ENCODE measurements at regions not wholly inside any gene's neighbourhood (a gene's known extent, or its start where the extent isn't known, plus 50 kb on each side); places are given as distances from the start of the nearest gene placed in this dataset.
"Not testable (repeated sequence)": the region's sequence is repeated elsewhere in the genome, so short reads cannot be mapped to it uniquely, and the experiment has no call there.

DNA sequence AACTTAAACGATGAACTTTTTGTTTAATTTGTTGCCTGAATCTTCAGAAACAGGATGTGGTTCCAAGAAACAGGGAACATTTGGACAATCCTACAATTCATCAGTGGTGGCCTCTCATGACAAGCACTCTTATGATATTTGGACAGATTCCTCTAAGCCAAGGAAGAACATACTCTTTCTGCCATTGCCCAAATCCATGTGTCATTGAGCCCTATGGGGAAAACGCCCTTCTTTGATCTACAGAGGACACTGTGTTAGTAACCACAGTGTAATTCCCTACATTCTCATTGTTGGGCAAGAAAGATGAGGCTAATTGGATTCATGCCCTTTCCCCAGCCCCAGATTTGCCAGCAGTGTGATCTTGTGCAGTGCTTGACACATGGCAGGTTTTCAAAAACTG, 167.7 kb upstream of the PTCH1 start:
- Histone ChIP-seq H2BK15ac (ENCODE audit: low read depth, low read length) (no peak overlapping the region), H3K4me2 (ENCODE audit: insufficient read depth, insufficient read length, low read length) (no peak overlapping the region), H4K5ac (ENCODE audit: insufficient read length, low read depth, low read length) (no peak overlapping the region), H3K9ac (ENCODE audit: extremely low read depth, insufficient read length, low read length) (no peak overlapping the region), H4K91ac (ENCODE audit: insufficient read length, low read depth, low read length) (no peak overlapping the region), H4K8ac (replicated peaks; ENCODE audit: insufficient read length, low read depth, low read length) (no peak overlapping the region), H3K23me2 (ENCODE audit: insufficient read length, low read depth, low read length, poor library complexity, severe bottlenecking) (no peaks in the 10 kb centered on the region), H2BK5ac (ENCODE audit: insufficient read length, low read length) (no peak overlapping the region), H3K56ac (ENCODE audit: insufficient read length, low read depth, low read length) (no peak overlapping the region), H3K27ac (ENCODE audit: insufficient read length, low read depth, low read length) (no peak overlapping the region), H3K14ac (ENCODE audit: insufficient read depth, low read length) (no peak overlapping the region), H2BK120ac (ENCODE audit: low read depth, low read length, poor library complexity, severe bottlenecking) (no peak overlapping the region), H3K4me1 (ENCODE audit: insufficient read depth, low read length) (no peaks in the 10 kb centered on the region), H3K18ac (ENCODE audit: insufficient read length, low read depth, low read length) (no peak overlapping the region), H2AK5ac (ENCODE audit: insufficient read length, low read length) (no peak overlapping the region), H2BK12ac (ENCODE audit: insufficient read length, low read depth, low read length) (no peak overlapping the region), H3K79me1 (ENCODE audit: insufficient read depth, low read depth, low read length, poor library complexity, severe bottlenecking) (no peaks in the 10 kb centered on the region), H3K23ac (ENCODE audit: insufficient read length, low read depth, low read length) (no peak overlapping the region), H3K79me2 (ENCODE audit: insufficient read depth, low read length) (no peaks in the 10 kb centered on the region), H2BK20ac (ENCODE audit: low read depth, low read length, poor library complexity, severe bottlenecking) (no peak overlapping the region), H3K9me3 (ENCODE audit: control insufficient read depth, low read depth, low read length) (no peaks in the 10 kb centered on the region), H3K27me3 (ENCODE audit: insufficient read depth, low read length) (no peaks in the 10 kb centered on the region), H3T11ph (ENCODE audit: low read length) (no peak overlapping the region), H3K4ac (ENCODE audit: low read depth, low read length) (no peak overlapping the region), H4K20me1 (ENCODE audit: control insufficient read depth, insufficient read depth, insufficient read length) (no peaks in the 10 kb centered on the region), H2AFZ (ENCODE audit: low read length) (no peak overlapping the region)
- Mint-ChIP-seq H3K4me3 (no peak overlapping the region), H3K36me3 (ENCODE audit: insufficient read depth in 1 of 3, low read depth in 3 of 3) (peaks cover 0 to 4% (median 0%) of the 10 kb centered on the region in 3 experiments; a peak in 2 of 7 replicates), H3K27ac (no peak overlapping the region), H3K27me3 (ENCODE audit: low read depth) (peaks cover 3% of the 10 kb centered on the region), H3K4me1 (peaks cover 5 to 7% of the 10 kb centered on the region in 2 experiments), H3K9me3 (peaks cover 6 to 7% of the 10 kb centered on the region in 2 experiments; a peak in 4 of 5 replicates)
- no peak for DNase-seq
- TF ChIP-seq, protein P1, sequence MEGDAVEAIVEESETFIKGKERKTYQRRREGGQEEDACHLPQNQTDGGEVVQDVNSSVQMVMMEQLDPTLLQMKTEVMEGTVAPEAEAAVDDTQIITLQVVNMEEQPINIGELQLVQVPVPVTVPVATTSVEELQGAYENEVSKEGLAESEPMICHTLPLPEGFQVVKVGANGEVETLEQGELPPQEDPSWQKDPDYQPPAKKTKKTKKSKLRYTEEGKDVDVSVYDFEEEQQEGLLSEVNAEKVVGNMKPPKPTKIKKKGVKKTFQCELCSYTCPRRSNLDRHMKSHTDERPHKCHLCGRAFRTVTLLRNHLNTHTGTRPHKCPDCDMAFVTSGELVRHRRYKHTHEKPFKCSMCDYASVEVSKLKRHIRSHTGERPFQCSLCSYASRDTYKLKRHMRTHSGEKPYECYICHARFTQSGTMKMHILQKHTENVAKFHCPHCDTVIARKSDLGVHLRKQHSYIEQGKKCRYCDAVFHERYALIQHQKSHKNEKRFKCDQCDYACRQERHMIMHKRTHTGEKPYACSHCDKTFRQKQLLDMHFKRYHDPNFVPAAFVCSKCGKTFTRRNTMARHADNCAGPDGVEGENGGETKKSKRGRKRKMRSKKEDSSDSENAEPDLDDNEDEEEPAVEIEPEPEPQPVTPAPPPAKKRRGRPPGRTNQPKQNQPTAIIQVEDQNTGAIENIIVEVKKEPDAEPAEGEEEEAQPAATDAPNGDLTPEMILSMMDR (conservative IDR thresholded peaks at IDR 0.05): no peak
- no CpG with 5 or more reads among the region's 2 CpGs for WGBS (ENCODE audit: extremely low coverage, insufficient read length, low lambda C conversion rate)

DNA sequence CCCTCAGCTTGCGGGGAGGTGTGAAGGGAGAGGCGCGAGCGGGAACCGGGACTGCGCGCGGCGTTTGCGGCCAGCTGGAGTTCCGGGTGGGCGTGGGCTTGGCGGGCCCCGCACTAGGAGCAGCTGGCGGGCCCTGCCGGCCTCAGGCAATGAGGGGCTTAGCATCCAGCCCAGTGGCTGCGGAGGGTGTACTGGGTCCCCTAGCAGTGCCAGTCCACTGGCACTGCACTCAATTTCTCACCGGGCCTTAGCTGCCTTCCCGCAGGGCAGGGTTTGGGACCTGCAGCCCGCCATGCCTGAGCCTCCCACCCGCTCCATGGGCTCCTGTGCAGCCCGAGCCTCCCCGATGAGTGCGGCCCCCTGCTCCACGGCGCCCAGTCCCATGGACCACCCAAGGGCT, 163.5 kb upstream of the PTCH1 start:
- H3K4me3 Mint-ChIP-seq; H3T11ph ChIP-seq (ENCODE audit: low read length); H2AFZ ChIP-seq (ENCODE audit: low read length); H3K27me3 ChIP-seq (ENCODE audit: insufficient read depth, low read length); H3K14ac ChIP-seq (ENCODE audit: insufficient read depth, low read length); H3K4me1 ChIP-seq (ENCODE audit: insufficient read depth, low read length); H2BK120ac ChIP-seq (ENCODE audit: low read depth, low read length, poor library complexity, severe bottlenecking); H4K8ac ChIP-seq (replicated peaks; ENCODE audit: insufficient read length, low read depth, low read length); DNase-seq; H2BK20ac ChIP-seq (ENCODE audit: low read depth, low read length, poor library complexity, severe bottlenecking); H3K56ac ChIP-seq (ENCODE audit: insufficient read length, low read depth, low read length); H4K20me1 ChIP-seq (ENCODE audit: control insufficient read depth, insufficient read depth, insufficient read length); H3K4me2 ChIP-seq (ENCODE audit: insufficient read depth, insufficient read length, low read length); H2AK5ac ChIP-seq (ENCODE audit: insufficient read length, low read length); H2BK12ac ChIP-seq (ENCODE audit: insufficient read length, low read depth, low read length); H2BK15ac ChIP-seq (ENCODE audit: low read depth, low read length); H3K23me2 ChIP-seq (ENCODE audit: insufficient read length, low read depth, low read length, poor library complexity, severe bottlenecking); H3K79me1 ChIP-seq (ENCODE audit: insufficient read depth, low read depth, low read length, poor library complexity, severe bottlenecking); H3K79me2 ChIP-seq (ENCODE audit: insufficient read depth, low read length); H4K5ac ChIP-seq (ENCODE audit: insufficient read length, low read depth, low read length); H2BK5ac ChIP-seq (ENCODE audit: insufficient read length, low read length); H3K23ac ChIP-seq (ENCODE audit: insufficient read length, low read depth, low read length); H4K91ac ChIP-seq (ENCODE audit: insufficient read length, low read depth, low read length); H3K27me3 Mint-ChIP-seq (ENCODE audit: low read depth); H3K27ac ChIP-seq (ENCODE audit: insufficient read length, low read depth, low read length); H3K4ac ChIP-seq (ENCODE audit: low read depth, low read length); H3K9ac ChIP-seq (ENCODE audit: extremely low read depth, insufficient read length, low read length); H3K4me1 Mint-ChIP-seq; H3K18ac ChIP-seq (ENCODE audit: insufficient read length, low read depth, low read length); H3K27ac Mint-ChIP-seq: not testable (repeated sequence)
- Mint-ChIP-seq H3K9me3 (peaks cover 17 to 26% of the 10 kb centered on the region in 2 experiments), H3K36me3 (ENCODE audit: insufficient read depth in 1 of 3, low read depth in 3 of 3) (peaks cover 1 to 12% (median 6%) of the 10 kb centered on the region in 3 experiments; a peak in 5 of 7 replicates)
- no CpG with 5 or more reads among the region's 26 CpGs for WGBS (ENCODE audit: extremely low coverage, insufficient read length, low lambda C conversion rate)
- H3K9me3 ChIP-seq (ENCODE audit: control insufficient read depth, low read depth, low read length): peaks cover 11% of the 10 kb centered on the region

All from H9 (cell line).